HG02870 (cell line): ENCODE measurements at regions not wholly inside any gene's neighbourhood (a gene's known extent, or its start where the extent isn't known, plus 50 kb on each side); places are given as distances from the start of the nearest gene placed in this dataset.

ENCODE experiments used
- ATAC-seq: cut with Tn5 transposase; IDR thresholded peaks from one replicate; pipeline ENCODE4 v1.9.1; 2021; ENCODE audit warnings: mild to moderate bottlenecking, moderate library complexity; ENCODE audit not compliant: unreplicated experiment

DNA sequence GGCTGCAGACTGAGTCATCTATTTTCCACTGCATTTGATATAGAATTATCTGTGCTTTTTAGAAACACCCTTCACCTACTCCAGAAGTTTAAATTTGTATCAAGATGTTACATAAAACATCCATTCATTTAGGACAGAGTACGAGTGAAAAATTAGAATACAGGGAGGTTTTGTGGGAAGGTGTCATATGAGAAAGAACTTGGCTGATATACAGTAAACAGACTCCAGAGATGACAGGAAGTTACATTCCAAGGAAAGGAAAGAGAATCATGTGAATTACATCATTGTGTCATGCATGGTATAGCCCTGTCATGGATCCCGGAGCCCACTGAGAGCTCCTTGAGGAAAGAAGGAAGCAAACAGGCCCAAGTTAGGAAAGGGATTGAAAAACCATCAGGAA lies 341.5 kb upstream of the PKDCC start:
- ATAC-seq, result no peak

DNA sequence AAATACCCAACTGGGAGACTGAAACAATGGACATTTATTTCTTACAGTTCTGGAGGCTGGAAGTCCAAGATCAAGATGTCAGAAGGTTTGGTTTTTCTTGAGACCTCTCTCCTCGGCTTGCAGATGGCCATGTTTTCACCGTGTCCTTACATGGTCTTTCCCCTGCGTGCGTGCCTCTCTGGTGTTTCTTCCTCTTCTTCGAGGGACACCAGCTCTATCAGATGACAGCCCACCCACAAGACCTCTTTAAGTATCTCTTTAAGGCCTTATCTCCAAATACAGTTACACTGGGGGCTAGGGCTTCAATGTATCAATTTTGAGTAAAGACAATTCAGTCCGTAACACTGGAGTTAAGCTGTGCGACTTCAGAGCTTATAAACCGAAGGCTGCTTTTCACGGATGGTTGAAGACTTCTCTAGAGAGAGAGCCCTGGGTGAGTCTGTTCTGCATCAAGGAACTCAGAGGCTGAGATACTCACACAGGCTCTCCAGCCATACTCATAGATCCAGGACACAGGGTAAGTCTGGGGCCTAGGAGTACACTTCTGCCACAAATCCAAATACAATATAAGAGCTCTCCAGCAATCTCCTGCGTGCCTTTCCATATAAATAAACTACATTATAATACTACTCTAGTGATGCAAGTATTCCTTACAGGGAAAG lies 339.9 kb upstream of the PKDCC start:
- no peak for ATAC-seq

DNA sequence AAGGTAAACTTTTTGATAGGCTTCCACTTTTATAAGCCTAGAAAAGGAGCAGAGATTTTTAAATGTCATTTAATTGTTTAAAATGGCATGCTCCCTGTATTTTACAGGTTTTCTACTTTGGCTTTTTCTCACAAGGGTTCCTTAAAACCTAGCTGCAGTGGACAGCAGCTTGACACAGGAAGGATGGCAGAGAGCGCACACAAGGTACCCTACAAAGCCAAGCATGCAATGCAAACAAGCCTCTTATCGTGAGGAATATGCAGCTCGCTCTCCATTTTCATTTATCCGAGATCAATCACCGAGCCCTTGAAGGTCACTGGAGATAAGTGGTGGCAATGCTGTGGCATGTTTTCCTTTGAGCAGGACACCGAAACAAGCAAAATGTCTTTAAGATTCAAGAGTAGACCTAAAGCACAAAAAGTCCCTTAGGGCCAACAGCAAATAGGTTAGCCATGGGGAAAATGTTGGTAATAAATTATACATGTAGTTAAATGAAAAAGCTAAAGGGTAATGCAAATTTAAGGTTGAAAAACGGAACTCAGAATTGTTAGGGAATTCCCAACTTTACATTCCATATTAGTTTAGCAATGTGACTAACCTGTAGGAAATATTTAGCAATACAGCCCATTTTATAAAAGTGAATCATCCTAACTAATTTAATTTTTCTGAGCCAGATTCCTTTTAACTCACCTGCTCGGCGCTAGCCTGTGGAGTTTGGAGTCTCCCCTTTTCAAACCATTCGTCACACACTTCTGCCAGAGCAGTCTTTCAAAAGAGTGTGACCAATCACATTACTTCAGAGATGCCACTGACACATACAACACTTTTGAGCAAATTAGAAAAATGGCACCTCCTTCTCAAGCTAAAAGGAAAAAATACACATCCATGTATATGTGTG lies 337.9 kb upstream of the PKDCC start:
- ATAC-seq, result peak; percentile 34

DNA sequence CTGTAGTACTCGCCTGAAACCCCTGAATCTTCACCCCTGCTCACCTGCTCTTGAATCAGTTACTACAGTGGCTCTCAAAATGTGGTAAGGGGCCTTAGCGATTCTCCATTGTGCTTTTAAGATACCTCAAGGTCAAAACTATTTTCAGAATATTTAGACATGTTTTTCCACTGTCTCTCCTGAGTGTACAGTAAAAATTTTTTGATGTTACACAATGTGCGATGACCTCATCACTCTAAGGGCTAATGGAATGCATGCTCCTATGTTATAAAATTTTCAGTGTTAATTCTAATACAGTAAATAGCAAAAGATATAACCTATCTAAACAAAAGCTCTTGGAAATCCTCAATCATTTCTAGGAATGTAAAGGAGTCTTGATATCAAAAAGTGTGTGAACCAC lies 336.9 kb upstream of the PKDCC start:
- ATAC-seq, result no peak

DNA sequence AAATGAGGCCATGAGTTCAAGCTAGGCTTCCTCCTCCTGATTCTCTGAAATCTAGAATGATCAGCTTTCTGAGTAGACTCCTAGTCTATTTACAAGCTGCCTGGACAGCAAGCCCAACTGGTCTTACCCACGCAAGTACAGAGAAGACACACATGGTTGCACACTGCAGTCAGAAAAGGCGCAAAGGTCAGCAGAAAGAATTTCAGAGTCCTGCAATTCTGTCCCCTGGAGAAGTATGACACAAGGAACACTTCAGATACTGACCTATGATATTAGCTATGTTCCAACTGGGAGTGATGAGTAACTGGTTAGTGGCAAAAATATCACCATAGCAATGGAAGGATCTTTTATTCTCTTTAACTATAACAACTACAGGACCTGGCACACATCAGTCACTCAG lies 336.1 kb upstream of the PKDCC start:
- ATAC-seq, result no peak

DNA sequence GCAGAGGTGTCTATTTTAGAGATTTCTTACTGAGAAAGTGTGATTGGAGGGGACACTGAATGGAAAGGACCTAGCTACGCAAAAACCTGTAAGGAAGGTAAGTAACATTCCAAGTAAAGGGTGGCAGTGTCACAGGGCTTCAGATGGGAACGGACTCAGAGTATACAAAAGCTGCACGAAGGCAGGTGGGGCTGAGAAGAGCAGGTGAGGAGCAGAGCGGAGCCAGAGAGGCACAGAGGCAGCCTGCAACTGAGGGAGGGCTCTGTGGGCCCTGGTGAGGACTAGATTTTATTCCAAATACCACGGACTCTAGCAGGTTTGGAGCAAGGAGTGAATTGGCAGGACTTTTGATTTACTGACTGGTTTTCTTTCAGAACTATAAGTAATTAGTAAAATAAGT lies 331.3 kb upstream of the PKDCC start:
- ATAC-seq, result no peak

DNA sequence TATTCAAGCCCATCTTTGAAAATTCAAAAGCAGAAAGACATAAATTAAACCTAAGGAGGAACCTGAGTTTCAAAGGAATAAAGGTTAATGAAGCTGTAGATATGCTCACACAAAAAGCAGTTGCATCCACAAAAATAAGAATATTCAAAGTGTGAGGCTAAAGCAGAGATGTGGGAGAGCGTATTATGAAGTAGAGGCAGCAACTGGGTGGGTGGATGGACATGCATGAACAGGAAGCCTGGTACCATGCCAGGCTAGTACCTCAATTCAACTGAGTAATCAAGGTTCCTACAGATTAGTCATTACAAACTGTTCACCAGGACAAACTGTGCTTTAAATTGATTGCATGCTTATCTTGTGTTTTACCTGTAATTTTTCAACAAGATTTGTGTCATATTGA lies 330.0 kb upstream of the PKDCC start:
- peak; percentile 24 for ATAC-seq

DNA sequence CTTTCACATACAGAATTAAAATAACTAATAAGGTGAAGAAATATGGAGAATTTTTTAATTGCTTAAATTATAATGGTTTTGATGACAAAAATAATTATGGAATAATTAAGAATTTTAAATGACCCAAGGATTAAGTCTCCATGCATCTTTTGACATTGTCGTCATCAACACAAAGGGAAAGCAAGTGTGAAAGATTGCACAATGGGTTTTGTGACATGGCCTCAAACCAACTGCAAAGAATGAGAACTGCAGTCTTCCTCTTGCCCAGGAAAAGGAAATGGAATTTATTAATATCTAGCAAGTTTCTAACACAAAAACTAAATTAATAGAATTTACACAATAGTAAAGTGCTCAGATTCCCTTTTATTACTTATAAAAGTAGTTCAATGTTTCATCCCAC lies 329.1 kb upstream of the PKDCC start:
- ATAC-seq, result no peak

DNA sequence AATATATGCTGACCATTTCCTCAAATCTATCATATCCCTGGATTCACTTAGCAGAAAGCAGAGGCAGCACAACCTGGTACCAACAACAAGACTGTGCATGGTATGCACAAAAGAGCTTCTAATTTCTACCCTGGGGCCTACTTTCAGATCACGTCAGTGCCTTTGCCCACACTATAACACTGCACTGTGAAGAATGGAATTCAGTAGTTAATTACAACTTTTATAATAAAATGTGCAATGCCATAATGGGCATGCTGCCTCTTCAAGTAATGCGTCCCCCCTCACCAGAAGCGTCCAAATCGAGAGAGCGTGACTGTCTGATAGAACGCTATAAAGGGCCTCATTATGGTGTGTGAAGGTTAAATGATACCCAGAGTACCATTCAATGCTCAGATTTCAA lies 328.1 kb upstream of the PKDCC start:
- no peak for ATAC-seq

DNA sequence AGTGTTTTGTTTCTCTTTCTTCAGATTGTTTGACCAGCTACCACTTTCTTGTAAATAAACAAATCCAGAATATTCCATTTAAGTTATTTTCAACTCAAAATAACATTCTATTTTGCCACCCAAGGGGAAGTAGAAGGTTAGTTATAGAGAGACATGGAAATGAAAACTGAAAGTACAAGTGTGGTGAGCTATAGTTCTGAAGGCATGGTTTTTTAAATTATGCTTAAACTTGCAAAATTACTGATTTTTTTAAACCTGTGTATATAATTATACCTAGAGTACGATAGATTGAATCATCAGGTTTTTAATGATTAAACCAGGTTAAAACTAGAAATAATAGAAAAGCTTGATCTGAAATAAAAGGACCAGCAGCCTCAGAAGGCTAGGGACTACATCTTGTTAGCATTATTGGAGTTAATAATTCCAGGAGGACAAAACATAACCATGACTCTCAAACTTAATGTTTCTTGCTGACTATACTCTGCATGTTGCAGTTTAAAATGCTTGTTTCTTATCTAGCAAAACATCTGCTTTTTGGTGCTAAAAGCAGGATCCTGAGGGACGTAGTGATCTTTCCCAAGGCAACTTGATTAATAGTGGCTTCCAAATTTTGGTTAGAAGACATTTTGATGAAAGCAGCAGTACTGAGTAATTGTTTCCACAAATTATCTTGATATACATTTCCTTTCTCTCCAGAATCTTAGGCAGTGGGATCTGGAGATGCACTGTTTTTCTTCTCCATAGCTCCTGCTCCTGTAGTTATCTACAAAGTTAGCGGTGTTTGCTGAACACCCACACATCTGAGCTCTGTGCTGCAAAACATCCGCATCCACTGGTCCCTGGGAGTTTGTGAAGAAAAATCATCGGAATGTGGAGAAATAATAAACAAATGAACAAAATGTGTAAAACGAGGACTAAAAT lies 327.2 kb upstream of the PKDCC start:
- peak; percentile 38 for ATAC-seq

DNA sequence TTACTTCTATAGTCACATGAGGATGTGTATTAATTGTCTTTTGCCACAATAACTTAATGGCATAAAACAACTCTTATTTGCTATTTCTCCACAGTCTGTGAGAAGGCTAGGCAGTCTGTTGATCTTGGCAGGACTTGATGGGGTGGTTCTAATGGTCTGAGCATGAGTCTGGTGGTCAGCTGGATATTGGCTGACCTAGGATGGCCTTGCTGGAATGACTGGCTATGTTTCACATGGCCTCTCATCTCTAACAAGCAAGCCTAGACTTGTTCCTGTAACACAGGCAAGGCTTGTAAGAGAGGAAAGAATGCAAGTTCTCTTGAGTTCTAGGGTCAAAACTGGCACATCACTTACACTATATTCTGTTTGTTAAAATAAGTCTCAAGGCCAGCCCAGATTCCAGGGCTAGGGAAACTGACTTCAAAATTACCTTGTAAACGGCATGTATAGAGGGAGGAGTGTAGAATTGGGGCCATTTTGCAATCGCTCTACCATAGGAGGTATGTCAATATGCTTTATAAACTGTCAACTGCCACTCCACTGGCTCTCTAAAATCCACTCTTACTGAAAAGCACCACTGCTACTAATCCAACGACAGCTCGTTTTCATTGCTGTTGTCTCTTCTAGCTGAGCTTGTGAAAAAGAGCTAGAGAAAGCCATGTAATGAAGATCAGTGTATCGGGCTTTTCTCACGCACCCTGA lies 325.0 kb upstream of the PKDCC start:
- no peak for ATAC-seq

DNA sequence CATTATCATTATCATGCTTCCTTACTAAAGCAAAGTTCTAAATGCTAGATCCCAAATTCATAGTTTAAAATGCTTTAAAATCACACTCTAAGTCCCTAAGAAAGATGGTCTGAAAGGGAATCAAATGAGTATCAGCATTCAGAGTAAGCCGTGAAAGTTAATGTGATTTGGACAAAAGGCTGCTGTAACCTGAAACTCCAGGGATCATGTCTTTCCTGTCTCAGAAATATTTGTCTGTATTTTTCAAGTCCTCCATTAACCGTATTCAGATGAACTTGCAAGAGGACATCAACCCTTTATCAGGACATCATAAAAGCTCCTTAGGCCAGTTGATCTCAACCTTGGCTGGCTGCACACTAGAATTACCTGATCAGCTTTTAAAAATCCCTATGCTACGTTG lies 324.3 kb upstream of the PKDCC start:
- no peak for ATAC-seq

DNA sequence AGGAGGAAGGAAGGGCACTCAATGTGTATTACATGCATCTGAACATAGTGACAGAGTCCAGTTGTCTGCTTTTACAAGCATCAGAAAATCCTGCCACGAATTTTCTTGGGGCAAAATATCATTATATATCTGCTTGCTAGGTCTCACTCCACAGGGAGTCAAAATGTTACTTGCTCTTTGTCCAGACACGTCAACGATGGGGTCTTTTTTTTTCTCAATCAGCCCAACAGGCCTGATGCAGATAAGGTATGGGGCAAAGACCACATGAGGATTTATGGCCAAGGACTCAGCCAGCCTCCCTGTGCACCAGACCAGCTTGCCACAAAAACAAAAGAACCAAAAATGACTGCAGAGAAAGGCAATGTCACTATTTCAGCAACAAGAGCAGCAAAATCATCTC lies 323.4 kb upstream of the PKDCC start:
- ATAC-seq, result no peak

DNA sequence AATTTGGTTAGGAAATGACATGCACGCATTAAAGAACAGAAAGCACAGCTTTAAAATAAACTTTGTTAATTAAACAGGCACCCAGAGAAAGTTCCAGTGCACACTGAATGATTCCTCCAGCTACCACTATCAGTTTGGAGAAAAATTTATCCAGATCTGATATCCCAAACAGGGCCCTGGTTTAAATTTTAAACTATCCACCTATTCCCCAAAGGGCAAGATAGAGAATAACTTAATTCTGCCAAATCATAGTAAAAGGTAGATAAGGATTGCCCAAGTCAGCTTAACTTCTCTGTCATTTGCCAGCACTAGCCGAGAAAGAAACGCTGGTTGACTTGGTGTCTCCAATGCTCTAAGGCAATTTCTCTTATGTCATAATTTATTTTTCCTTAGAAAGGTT lies 321.9 kb upstream of the PKDCC start:
- no peak for ATAC-seq

DNA sequence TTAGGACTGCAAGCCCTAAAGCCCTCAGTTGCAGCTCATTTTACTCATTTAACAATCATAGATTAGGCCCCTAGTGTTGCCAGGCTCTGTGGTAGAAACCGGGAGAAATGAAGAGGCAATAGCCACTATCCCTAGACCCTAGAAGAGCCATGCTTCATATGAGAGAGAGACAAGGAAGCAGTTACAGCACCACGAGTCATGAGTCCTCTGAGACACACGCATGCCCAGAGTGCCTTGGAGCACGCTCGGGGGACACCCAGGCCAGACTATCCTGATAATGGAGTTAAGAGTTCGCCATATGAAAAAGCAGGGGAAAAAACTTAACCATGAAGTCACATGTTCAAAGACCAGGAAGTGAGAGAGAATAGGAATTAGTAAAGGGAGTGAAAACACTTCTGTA lies 321.5 kb upstream of the PKDCC start:
- ATAC-seq, result no peak

DNA sequence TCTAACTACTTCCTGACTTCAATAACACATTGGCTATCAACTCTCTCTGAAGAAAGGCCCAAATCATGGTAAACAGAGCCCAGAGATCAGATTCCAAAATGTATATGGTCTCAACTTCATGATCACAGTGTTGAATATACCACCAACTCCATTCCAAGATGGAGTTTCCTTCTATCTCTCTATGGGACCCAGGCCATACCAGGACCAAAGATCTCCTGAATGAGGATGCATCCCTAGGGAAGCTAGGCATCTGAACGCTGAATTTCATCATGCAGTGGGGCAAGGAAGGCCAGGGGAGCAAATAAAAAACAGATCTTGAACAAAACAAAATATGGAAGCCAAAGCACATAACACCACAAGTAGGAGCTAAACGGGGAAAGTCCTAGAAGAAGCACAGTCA lies 320.7 kb upstream of the PKDCC start:
- ATAC-seq, result no peak

DNA sequence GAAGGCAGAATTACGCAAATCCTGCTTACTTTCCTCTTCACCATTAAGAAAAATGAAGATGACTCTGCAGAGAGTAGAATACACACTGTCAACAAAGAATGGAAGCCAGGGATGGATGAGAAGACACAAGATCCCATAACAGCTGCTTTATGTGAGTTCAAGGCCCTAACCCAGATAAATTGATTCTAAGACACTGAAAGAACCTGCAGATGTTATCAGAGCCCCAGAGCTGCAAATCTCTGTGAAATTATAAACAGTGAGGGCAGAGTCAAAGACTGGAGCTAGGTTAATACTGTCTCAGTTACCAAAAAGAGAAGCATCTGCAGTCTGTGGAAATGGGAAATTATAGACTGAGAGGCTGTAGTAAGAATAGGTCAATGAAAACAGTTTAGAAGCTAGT lies 320.1 kb upstream of the PKDCC start:
- no peak for ATAC-seq

DNA sequence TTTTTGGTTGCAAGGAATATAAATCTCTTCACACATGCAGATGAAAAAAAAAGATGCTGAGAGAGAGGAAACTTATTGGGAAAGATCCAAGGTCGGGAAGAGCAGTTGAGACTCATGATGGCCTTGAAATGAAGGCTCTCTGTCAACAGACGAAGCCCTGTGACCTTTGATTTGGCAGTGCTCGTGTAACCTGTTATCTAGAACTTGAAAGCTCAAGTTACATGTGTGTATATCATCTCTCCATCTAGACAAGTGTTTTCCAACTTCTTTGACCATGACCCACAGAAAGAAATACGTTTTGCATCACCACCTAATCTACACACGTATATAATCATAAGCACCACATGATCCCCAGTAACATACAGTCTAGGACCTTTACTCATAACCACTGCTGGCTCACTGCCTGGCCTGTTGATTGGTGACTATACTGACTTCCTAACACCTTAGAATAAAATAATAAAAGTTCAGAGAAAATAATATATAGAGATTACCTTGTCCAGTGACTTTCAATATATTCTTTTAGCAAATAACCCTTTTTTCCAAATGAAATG lies 319.0 kb upstream of the PKDCC start:
- no peak for ATAC-seq

DNA sequence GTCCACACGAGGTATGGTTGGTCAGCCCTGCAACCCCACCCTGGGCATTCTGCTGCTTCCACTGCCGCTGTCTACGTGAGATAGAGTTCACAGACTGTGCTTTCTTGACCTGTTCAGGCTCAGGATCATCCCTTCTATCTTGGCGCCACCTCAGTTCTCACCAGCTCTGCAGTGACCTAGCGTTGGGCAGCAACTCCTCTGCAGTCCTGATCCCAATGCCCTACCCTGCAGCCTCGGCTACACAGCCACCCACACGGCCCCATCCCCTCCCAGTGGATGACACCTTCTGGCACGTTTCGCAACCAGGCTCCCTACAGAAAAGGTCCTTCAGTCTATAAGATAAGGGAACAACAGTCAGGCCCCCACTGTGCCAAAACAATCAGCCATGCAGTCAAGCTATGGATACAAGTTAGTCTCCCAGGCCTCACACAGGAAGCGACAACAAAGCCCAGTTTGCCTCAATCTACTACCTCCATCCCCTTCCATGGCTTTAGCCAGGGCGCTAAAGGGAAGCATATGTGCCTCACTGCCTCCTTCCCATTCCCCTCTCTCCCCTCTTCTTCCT lies 317.9 kb upstream of the PKDCC start:
- ATAC-seq, result no peak

DNA sequence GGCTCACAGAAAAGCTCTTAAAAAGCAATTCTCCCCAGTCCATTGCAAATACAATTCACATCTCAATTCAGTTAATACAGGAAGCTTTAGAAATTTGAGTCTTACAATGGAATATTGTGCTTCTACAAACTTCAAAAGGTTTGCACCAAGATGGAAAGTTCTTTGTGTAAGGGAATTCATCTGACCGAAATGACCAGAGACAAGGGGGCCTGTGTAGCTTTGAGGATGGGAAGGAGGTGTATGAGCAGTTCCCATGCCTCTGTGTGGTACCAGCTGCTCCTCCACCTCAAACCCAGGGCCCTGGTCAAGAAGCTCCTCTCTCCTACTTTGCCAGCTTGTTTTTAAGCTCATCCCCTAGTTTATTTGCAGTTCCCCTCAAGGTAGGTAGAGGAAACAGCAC lies 312.8 kb upstream of the PKDCC start:
- no peak for ATAC-seq
